ENCODE measurements at regions not wholly inside any gene's neighbourhood (a gene's known extent, or its start where the extent isn't known, plus 50 kb on each side); places are given as distances from the start of the nearest gene placed in this dataset.

DNA sequence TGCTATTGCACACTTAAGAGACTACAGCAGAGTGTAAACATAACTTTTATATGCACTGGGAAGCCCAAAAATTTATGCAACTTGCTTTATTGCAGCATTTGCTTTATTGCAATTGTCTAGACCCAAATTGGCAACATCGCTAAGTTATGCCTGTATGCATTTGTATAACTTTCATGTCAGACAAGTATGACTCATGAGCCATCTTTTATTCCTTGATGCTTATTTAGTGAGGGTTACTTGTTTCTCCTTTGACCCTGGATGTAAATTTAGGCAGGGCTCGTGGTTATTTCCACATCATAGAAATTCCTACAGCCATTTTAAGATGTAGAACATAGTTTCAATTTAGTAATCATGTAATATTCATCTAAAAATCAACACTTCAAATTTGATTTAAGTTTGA lies 130.3 kb upstream of the LY86 start:
- TF ChIP-seq CTCF (IDR thresholded peaks at IDR 0.05) (no peak), MAZ (IDR thresholded peaks at IDR 0.05; ENCODE audit: borderline replicate concordance, low read depth, low read length) (no peak), RCOR1 (IDR thresholded peaks at IDR 0.05; ENCODE audit: low read depth, low read length) (no peak), CEBPB (IDR thresholded peaks at IDR 0.05) (no peak), SREBF2 (IDR thresholded peaks at IDR 0.05) (no peak)

Data from A549 (cell line).